OCI-LY7 (cell line): ENCODE measurements at regions not wholly inside any gene's neighbourhood (a gene's known extent, or its start where the extent isn't known, plus 50 kb on each side); places are given as distances from the start of the nearest gene placed in this dataset.

ENCODE experiments used
- EZH2phosphoT487 ChIP-seq: fragments of 200-600 bp; sonication (generic); IDR thresholded peaks from 2 replicates; pipeline ENCODE4 v1.6.1; 2018; ENCODE audit warnings: low read depth, borderline replicate concordance, mild to moderate bottlenecking, mixed run types, antibody characterized with exemption, low read length, moderate library complexity, mixed read lengths
- TF ChIP-seq, protein P1 (sequence below): fragments of 200-600 bp; sonication (generic); conservative IDR thresholded peaks from 2 replicates; pipeline ENCODE4 v1.5.1; 2014; ENCODE audit warnings: mild to moderate bottlenecking, antibody characterized with exemption, low read length, moderate library complexity, mixed read lengths

DNA sequence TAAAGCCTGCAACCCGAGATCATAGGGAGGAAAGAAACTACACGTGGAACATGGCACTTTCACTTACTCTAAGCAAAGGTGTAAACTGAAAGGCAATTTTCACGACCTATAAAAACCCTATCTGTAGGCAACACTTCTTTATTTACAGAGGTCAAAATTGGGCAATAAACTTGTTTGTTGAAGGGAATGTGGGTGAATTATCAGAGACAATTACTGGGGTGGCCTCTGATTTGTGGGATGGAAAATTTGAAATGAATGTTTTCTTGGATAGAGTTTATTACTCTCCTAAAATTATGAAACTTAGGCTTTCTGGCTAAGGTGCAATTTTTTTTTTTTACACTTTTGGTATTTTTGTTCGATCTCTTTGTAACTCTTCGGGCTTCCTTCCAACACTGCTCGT, 734.1 kb upstream of the TENM3 start:
- TF ChIP-seq, protein P1, sequence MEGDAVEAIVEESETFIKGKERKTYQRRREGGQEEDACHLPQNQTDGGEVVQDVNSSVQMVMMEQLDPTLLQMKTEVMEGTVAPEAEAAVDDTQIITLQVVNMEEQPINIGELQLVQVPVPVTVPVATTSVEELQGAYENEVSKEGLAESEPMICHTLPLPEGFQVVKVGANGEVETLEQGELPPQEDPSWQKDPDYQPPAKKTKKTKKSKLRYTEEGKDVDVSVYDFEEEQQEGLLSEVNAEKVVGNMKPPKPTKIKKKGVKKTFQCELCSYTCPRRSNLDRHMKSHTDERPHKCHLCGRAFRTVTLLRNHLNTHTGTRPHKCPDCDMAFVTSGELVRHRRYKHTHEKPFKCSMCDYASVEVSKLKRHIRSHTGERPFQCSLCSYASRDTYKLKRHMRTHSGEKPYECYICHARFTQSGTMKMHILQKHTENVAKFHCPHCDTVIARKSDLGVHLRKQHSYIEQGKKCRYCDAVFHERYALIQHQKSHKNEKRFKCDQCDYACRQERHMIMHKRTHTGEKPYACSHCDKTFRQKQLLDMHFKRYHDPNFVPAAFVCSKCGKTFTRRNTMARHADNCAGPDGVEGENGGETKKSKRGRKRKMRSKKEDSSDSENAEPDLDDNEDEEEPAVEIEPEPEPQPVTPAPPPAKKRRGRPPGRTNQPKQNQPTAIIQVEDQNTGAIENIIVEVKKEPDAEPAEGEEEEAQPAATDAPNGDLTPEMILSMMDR = no peak
- no peak for TF ChIP-seq EZH2phosphoT487
